ENCODE measurements at regions not wholly inside any gene's neighbourhood (a gene's known extent, or its start where the extent isn't known, plus 50 kb on each side); places are given as distances from the start of the nearest gene placed in this dataset.

- no peaks in the 10 kb centered on the region for H3K4me1 ChIP-seq (replicated peaks in 1 of 2)
- no peak for DNase-seq
- H3K36me3 ChIP-seq (replicated peaks in 1 of 2): no peaks in the 10 kb centered on the region
- TF ChIP-seq POLR2A (IDR thresholded peaks at IDR 0.05) (no peak), CTCF (IDR thresholded peaks at IDR 0.05) (no peak)
- intact Hi-C loops (cut with DNase I): no loop called here
- no peaks in the 10 kb centered on the region for H3K9me3 ChIP-seq (replicated peaks in 1 of 3)
- H3K27ac ChIP-seq: no peak overlapping the region
- H3K27me3 ChIP-seq: no peaks in the 10 kb centered on the region
- no peak overlapping the region for H3K4me3 ChIP-seq
Measured at GRCh38 chr12:33061844-33062243, 165.3 kb upstream of the PKP2 start.

DNA sequence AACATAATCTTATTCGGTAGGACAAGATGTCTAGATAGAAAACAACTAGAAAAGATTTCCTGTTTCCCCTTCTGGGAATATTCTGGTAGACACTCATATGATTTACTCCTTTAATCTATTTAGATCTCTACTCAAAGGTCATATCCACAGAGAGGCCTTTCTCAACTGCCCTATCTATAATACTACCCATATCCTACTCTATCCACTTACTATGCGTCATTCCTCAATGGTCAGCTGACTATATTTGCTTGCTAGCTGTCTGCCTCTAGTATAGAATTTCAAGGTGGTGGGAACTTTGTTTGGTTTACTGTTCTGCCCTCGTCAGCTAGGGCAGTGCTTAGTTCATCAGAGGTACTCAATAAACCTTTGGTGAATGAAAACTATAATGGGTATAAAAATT is 157.8 kb upstream of the PKP2 start:
- H3K36me3 ChIP-seq (replicated peaks in 1 of 2): no peaks in the 10 kb centered on the region
- intact Hi-C loops (cut with DNase I): no loop called here
- no peak for TF ChIP-seq POLR2A (IDR thresholded peaks at IDR 0.05)
- no peak for TF ChIP-seq CTCF (IDR thresholded peaks at IDR 0.05)
- DNase-seq: no peak
- no peaks in the 10 kb centered on the region for H3K4me1 ChIP-seq (replicated peaks in 1 of 2)
- WGBS, 4 donors: 59 to 64% (median 62%) methylated on average over 3 of the region's 3 CpGs
- H3K4me3 ChIP-seq: no peak overlapping the region
- H3K27me3 ChIP-seq: no peaks in the 10 kb centered on the region
- no peaks in the 10 kb centered on the region for H3K9me3 ChIP-seq (replicated peaks in 1 of 3)
- H3K27ac ChIP-seq: no peak overlapping the region

DNA sequence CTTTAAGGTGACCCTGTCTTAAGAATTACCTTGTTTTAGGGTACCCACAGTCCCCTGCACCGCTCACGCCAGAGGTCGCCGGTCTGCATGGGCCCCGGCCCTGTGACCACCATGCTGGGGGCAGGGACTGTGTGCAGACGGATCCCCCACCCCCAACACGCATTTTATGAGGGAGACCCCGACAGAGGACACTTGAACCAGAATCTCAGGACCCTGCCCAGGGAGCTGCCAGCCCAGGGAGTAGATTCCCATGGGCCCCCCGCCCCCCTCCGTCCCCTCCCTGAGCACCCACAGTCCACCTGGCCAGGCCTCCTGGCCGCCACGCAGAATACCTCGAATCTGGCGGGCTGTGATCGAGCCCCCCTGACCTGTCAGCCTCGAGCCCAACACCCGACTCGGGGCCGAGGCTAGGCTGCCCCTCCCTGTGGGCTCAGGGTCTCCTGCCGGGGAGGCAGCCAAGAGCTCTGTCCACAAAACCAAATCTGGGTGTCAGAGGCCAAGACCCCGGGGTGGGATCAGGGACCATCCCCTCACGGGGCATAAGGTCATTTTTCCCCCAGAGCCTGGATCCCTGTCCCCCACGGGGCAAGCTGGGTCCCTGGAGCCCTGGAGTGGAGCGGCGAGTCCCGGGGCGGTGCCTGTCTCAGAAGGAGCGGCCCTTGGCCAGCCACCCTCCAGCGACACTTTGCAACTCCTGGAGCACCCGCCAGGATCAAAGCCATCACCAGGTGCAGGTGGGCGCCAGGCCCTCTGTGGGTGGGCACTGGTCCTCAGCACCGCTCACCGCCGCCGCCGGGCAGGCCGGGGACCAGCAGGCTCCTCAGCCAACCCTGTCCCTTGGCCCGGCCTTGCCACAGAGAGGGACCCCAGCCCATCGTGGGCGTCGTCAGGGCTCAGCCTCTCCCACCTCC is 155.8 kb upstream of the PKP2 start:
- no peaks in the 10 kb centered on the region for H3K36me3 ChIP-seq (replicated peaks in 1 of 2)
- no peaks in the 10 kb centered on the region for H3K9me3 ChIP-seq (replicated peaks in 1 of 3)
- H3K27ac ChIP-seq: no peak overlapping the region
- TF ChIP-seq POLR2A (IDR thresholded peaks at IDR 0.05) (no peak), CTCF (IDR thresholded peaks at IDR 0.05) (no peak)
- DNase-seq: no peak
- H3K27me3 ChIP-seq: no peaks in the 10 kb centered on the region
- WGBS, 4 donors: 81 to 93% (median 89%) methylated on average over 17 to 41 of the region's 41 CpGs
- intact Hi-C loops (cut with DNase I): no loop called here
- no peak overlapping the region for H3K4me3 ChIP-seq
- no peaks in the 10 kb centered on the region for H3K4me1 ChIP-seq (replicated peaks in 1 of 2)

DNA sequence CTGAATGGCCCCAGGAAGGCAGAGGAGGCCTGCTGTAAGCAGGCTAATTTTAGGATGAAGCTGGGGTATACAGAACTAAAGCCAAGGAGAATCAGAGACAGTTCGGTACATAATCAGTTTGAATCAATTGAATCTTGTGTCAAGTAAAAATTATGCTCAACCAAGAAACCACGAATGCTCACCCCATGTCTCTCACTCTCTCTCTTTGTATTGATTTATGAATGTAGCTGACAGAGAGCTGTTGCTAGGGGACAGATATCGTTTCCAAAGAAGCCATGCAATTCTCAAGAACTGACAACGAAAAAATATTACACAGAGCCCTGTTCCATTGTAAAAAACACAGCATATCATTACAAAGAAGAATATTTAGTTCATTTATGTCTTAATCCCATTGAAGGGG is 151.1 kb upstream of the PKP2 start:
- H3K27ac ChIP-seq: no peak overlapping the region
- intact Hi-C loops (cut with DNase I): no loop called here
- H3K9me3 ChIP-seq (replicated peaks in 1 of 3): no peaks in the 10 kb centered on the region
- DNase-seq: no peak
- WGBS, 4 donors: 51 to 69% (median 55%) methylated on average over 4 of the region's 4 CpGs
- TF ChIP-seq POLR2A (IDR thresholded peaks at IDR 0.05) (no peak), CTCF (IDR thresholded peaks at IDR 0.05) (no peak)
- H3K27me3 ChIP-seq: no peaks in the 10 kb centered on the region
- no peak overlapping the region for H3K4me3 ChIP-seq
- H3K36me3 ChIP-seq (replicated peaks in 1 of 2): no peaks in the 10 kb centered on the region
- no peaks in the 10 kb centered on the region for H3K4me1 ChIP-seq (replicated peaks in 1 of 2)

Data from adrenal gland (tissue), 9 donors.